H9 (cell line): ENCODE measurements at regions not wholly inside any gene's neighbourhood (a gene's known extent, or its start where the extent isn't known, plus 50 kb on each side); places are given as distances from the start of the nearest gene placed in this dataset.

Experiments used
- DNase-seq: peaks from one replicate; pipeline ENCODE4 v3.0.0-alpha.2; 2017
- H2AFZ ChIP-seq: one replicate; pipeline ENCODE4 v1.6.1; 2013; ENCODE audit warnings: mild to moderate bottlenecking, low read length, control low read depth, moderate library complexity
- H2AK5ac ChIP-seq: 2 replicates; pipeline ENCODE4 v1.6.1; 2013; ENCODE audit warnings: low read length, control low read depth, mixed read lengths; ENCODE audit not compliant: insufficient read length
- H2BK120ac ChIP-seq: one replicate; pipeline ENCODE4 v1.6.1; 2013; ENCODE audit warnings: low read depth, mild to moderate bottlenecking, low read length, control low read depth, inconsistent platforms; ENCODE audit not compliant: poor library complexity, severe bottlenecking
- H2BK12ac ChIP-seq: 2 replicates; pipeline ENCODE4 v1.6.1; 2013; ENCODE audit warnings: low read length, control low read depth, mixed read lengths, low read depth; ENCODE audit not compliant: insufficient read length
- H2BK15ac ChIP-seq: 2 replicates; pipeline ENCODE4 v1.6.1; 2013; ENCODE audit warnings: low read depth, low read length, control low read depth
- H2BK20ac ChIP-seq: one replicate; pipeline ENCODE4 v1.6.1; 2013; ENCODE audit warnings: low read depth, mild to moderate bottlenecking, low read length, control low read depth, inconsistent platforms; ENCODE audit not compliant: poor library complexity, severe bottlenecking
- H2BK5ac ChIP-seq: 2 replicates; pipeline ENCODE4 v1.6.1; 2013; ENCODE audit warnings: low read length, control low read depth, mixed read lengths; ENCODE audit not compliant: insufficient read length
- H3K14ac ChIP-seq: 2 replicates; pipeline ENCODE4 v1.6.1; 2013; ENCODE audit warnings: low read length, control low read depth; ENCODE audit not compliant: insufficient read depth
- H3K18ac ChIP-seq: 2 replicates; pipeline ENCODE4 v1.6.1; 2013; ENCODE audit warnings: low read depth, mild to moderate bottlenecking, mixed read lengths, low read length, control low read depth; ENCODE audit not compliant: insufficient read length
- H3K23ac ChIP-seq: 2 replicates; pipeline ENCODE4 v1.6.1; 2013; ENCODE audit warnings: low read length, control low read depth, mixed read lengths, low read depth; ENCODE audit not compliant: insufficient read length
- H3K23me2 ChIP-seq: 2 replicates; pipeline ENCODE4 v1.6.1; 2013; ENCODE audit warnings: low read depth, mild to moderate bottlenecking, mixed read lengths, low read length, control low read depth; ENCODE audit not compliant: insufficient read length, poor library complexity, severe bottlenecking
- H3K27ac ChIP-seq: 2 replicates; pipeline ENCODE4 v1.5.1; 2013; ENCODE audit warnings: low read length, control low read depth, mixed read lengths, low read depth; ENCODE audit not compliant: insufficient read length
- H3K27me3 ChIP-seq: 2 replicates; pipeline ENCODE4 v1.6.1; 2013; ENCODE audit warnings: low read length, control low read depth, inconsistent platforms; ENCODE audit not compliant: insufficient read depth
- H3K4ac ChIP-seq: 2 replicates; pipeline ENCODE4 v1.6.1; 2013; ENCODE audit warnings: low read depth, mild to moderate bottlenecking, control low read depth, inconsistent platforms, low read length, moderate library complexity
- H3K4me1 ChIP-seq: 2 replicates; pipeline ENCODE4 v1.6.1; 2013; ENCODE audit warnings: low read length, control low read depth, inconsistent platforms; ENCODE audit not compliant: insufficient read depth
- H3K4me2 ChIP-seq: 2 replicates; pipeline ENCODE4 v1.6.1; 2013; ENCODE audit warnings: low read length, control low read depth, mixed read lengths; ENCODE audit not compliant: insufficient read length, insufficient read depth
- H3K56ac ChIP-seq: 2 replicates; pipeline ENCODE4 v1.6.1; 2013; ENCODE audit warnings: low read depth, mild to moderate bottlenecking, mixed read lengths, low read length, control low read depth; ENCODE audit not compliant: insufficient read length
- H3K79me1 ChIP-seq: 2 replicates; pipeline ENCODE4 v1.6.1; 2013; ENCODE audit warnings: low read depth, mild to moderate bottlenecking, moderate library complexity, low read length, control low read depth, inconsistent platforms; ENCODE audit not compliant: insufficient read depth, poor library complexity, severe bottlenecking
- H3K79me2 ChIP-seq: 2 replicates; pipeline ENCODE4 v1.6.1; 2013; ENCODE audit warnings: low read length, control low read depth, inconsistent platforms; ENCODE audit not compliant: insufficient read depth
- H3K9ac ChIP-seq: 2 replicates; pipeline ENCODE4 v1.6.1; 2013; ENCODE audit warnings: low read length, control low read depth, mixed read lengths; ENCODE audit not compliant: insufficient read length; ENCODE audit errors: extremely low read depth
- H3K9me3 ChIP-seq: one replicate; pipeline ENCODE4 v1.6.1; 2013; ENCODE audit warnings: low read depth, low read length, inconsistent platforms; ENCODE audit not compliant: control insufficient read depth
- H3T11ph ChIP-seq: one replicate; pipeline ENCODE4 v1.6.1; 2013; ENCODE audit warnings: mild to moderate bottlenecking, low read length, control low read depth, inconsistent platforms
- H4K20me1 ChIP-seq: one replicate; pipeline ENCODE4 v1.6.1; 2013; ENCODE audit not compliant: control insufficient read depth, insufficient read length, insufficient read depth
- H4K5ac ChIP-seq: 2 replicates; pipeline ENCODE4 v1.6.1; 2013; ENCODE audit warnings: low read depth, mild to moderate bottlenecking, mixed read lengths, low read length, control low read depth; ENCODE audit not compliant: insufficient read length
- H4K8ac ChIP-seq: replicated peaks from 2 replicates; pipeline ENCODE4 v1.6.1; 2013; ENCODE audit warnings: low read length, control low read depth, mixed read lengths, low read depth; ENCODE audit not compliant: insufficient read length
- H4K91ac ChIP-seq: 2 replicates; pipeline ENCODE4 v1.6.1; 2013; ENCODE audit warnings: low read depth, mild to moderate bottlenecking, moderate library complexity, mixed read lengths, low read length, control low read depth; ENCODE audit not compliant: insufficient read length
- H3K27ac Mint-ChIP-seq, 3 experiments: 2 replicates in 2 of 3; 3 replicates in 1 of 3; pipeline ENCODE4 v1.8.0; 2020 to 2021; ENCODE audit warnings: mixed read lengths in 3 of 3, mild to moderate bottlenecking in 1 of 3, moderate library complexity in 1 of 3
- H3K27me3 Mint-ChIP-seq: 2 replicates; pipeline ENCODE4 v1.8.0; 2021; ENCODE audit warnings: low read depth, mild to moderate bottlenecking, moderate library complexity, mixed read lengths
- H3K36me3 Mint-ChIP-seq, 3 experiments: 2 replicates in 2 of 3; 3 replicates in 1 of 3; pipeline ENCODE4 v1.8.0; 2020 to 2021; ENCODE audit warnings: low read depth in 3 of 3, mixed read lengths in 3 of 3; ENCODE audit not compliant: insufficient read depth in 1 of 3
- H3K4me1 Mint-ChIP-seq, 2 experiments: 2 replicates each; pipeline ENCODE4 v1.8.0; 2020; ENCODE audit warnings: mixed read lengths in 2 of 2
- H3K4me3 Mint-ChIP-seq, 2 experiments: 2 replicates in 1 of 2; 3 replicates in 1 of 2; pipeline ENCODE4 v1.8.0; 2020 to 2021; ENCODE audit warnings: mild to moderate bottlenecking in 2 of 2, mixed read lengths in 2 of 2, moderate library complexity in 1 of 2
- H3K9me3 Mint-ChIP-seq, 2 experiments: 2 replicates in 1 of 2; 3 replicates in 1 of 2; pipeline ENCODE4 v1.8.0; 2020; ENCODE audit warnings: mild to moderate bottlenecking in 2 of 2, mixed read lengths in 2 of 2, moderate library complexity in 1 of 2
- WGBS: extraction: QIAGEN DNeasy Blood & Tissue Kit; methylation state at CpG from one replicate; pipeline ENCODE4 v1.1.7; 2013; ENCODE audit warnings: missing lambda C conversion rate, low lambda C conversion rate, mixed read lengths; ENCODE audit not compliant: insufficient read length; ENCODE audit errors: extremely low coverage; 5-methylcytosine and 5-hydroxymethylcytosine counted together
- TF ChIP-seq, protein P1 (sequence below): fragments of 200-600 bp; sonication (generic); conservative IDR thresholded peaks from 3 replicates; pipeline ENCODE4 v1.8.0; 2021; ENCODE audit warnings: antibody characterized with exemption, mild to moderate bottlenecking

DNA sequence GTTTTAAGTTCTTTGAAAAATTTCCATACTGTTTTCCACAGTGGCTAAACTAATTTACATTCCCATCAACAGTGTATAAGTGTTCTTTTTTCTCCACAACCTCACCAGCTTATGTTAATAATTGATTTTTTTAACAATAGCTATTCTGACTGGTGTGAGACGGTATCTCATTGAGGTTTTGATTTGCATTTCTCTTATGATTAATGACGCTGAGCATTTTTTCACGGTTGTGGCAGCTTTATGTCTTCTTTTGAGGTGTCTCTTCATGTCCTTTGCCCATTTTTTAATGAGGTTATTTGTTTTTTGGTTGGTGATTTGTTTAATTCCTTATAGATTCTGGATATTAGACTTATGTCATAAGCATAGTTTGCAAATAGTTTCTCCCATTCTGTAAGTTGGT is 997.9 kb downstream of the SUCLG1 start:
- H3K23me2 ChIP-seq, result no peaks in the 10 kb centered on the region
- Mint-ChIP-seq H3K36me3 (peaks cover 0 to 2% (median 0%) of the 10 kb centered on the region in 3 experiments; a peak in 1 of 7 replicates), H3K9me3 (no peaks in the 10 kb centered on the region), H3K27ac (no peak overlapping the region), H3K27me3 (no peaks in the 10 kb centered on the region), H3K4me3 (no peak overlapping the region), H3K4me1 (peaks cover 5% of the 10 kb centered on the region in 2 experiments; a peak in 1 of 4 replicates)
- no peaks in the 10 kb centered on the region for H3K79me1 ChIP-seq
- H3K4me1 ChIP-seq, result no peaks in the 10 kb centered on the region
- WGBS, result no CpG with 5 or more reads among the region's 3 CpGs
- H3T11ph ChIP-seq, result no peak overlapping the region
- no peak overlapping the region for H3K23ac ChIP-seq
- no peak overlapping the region for H2BK20ac ChIP-seq
- no peak for DNase-seq
- H4K91ac ChIP-seq, result no peak overlapping the region
- no peak overlapping the region for H3K56ac ChIP-seq
- H3K9me3 ChIP-seq, result no peaks in the 10 kb centered on the region
- H3K79me2 ChIP-seq, result peaks cover 1% of the 10 kb centered on the region; the same call in 1 of the 2 replicates
- no peak overlapping the region for H4K5ac ChIP-seq
- TF ChIP-seq, protein P1, sequence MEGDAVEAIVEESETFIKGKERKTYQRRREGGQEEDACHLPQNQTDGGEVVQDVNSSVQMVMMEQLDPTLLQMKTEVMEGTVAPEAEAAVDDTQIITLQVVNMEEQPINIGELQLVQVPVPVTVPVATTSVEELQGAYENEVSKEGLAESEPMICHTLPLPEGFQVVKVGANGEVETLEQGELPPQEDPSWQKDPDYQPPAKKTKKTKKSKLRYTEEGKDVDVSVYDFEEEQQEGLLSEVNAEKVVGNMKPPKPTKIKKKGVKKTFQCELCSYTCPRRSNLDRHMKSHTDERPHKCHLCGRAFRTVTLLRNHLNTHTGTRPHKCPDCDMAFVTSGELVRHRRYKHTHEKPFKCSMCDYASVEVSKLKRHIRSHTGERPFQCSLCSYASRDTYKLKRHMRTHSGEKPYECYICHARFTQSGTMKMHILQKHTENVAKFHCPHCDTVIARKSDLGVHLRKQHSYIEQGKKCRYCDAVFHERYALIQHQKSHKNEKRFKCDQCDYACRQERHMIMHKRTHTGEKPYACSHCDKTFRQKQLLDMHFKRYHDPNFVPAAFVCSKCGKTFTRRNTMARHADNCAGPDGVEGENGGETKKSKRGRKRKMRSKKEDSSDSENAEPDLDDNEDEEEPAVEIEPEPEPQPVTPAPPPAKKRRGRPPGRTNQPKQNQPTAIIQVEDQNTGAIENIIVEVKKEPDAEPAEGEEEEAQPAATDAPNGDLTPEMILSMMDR, result no peak
- no peak overlapping the region for H3K9ac ChIP-seq
- H3K18ac ChIP-seq, result no peak overlapping the region
- H2BK15ac ChIP-seq, result no peak overlapping the region
- H3K4me2 ChIP-seq, result no peak overlapping the region
- no peaks in the 10 kb centered on the region for H4K20me1 ChIP-seq
- H3K4ac ChIP-seq, result no peak overlapping the region
- H2BK5ac ChIP-seq, result no peak overlapping the region
- no peak overlapping the region for H2AK5ac ChIP-seq
- H2AFZ ChIP-seq, result no peak overlapping the region
- no peak overlapping the region for H4K8ac ChIP-seq
- H2BK120ac ChIP-seq, result no peak overlapping the region
- H2BK12ac ChIP-seq, result no peak overlapping the region
- no peak overlapping the region for H3K14ac ChIP-seq
- H3K27me3 ChIP-seq, result no peaks in the 10 kb centered on the region
- no peak overlapping the region for H3K27ac ChIP-seq
